K562 (cell line): ENCODE measurements at regions not wholly inside any gene's neighbourhood (a gene's known extent, or its start where the extent isn't known, plus 50 kb on each side); places are given as distances from the start of the nearest gene placed in this dataset.

Source experiments
- ATAC-seq: fragments of 200-7000 bp; cut with Tn5 transposase; 3 replicates; pipeline ENCODE4 v1.9.1; 2020; ENCODE audit warnings: moderate library complexity
- BruUV-seq: library from RNA; stranded (reverse); fragments of 400-500 nt; replicated peaks from 2 replicates; lab custom pipeline; 2021; lab: Mats Ljungman, UMichigan
- CTCF ChIA-PET: fragments of 300-600 bp; formaldehyde crosslinking; extraction: SDS; loops from one replicate; lab custom pipeline; 2021; ENCODE audit warnings: low intra/inter-chr PET ratio; lab: Yijun Ruan, JAX
- POLR2A ChIA-PET: fragments of 300-600, 350-650 bp; sonication (Branson Sonifier 250); formaldehyde crosslinking; extraction: SDS; loops from one replicate; lab custom pipeline; 2021; ENCODE audit warnings: antibody characterized with exemption, inconsistent platforms; lab: Yijun Ruan, JAX
- DNase-seq, 4 experiments: peaks; one replicate each; pipeline versions ENCODE4 v3.0.0 to v3.0.0-alpha.2; 2011 to 2018; ENCODE audit warnings: low spot score in 3 of 4, mixed read lengths in 3 of 4; ENCODE audit errors: extremely low read depth in 1 of 4
- FAIRE-seq: peaks from 2 replicates; lab custom pipeline; 2011; peaks lifted over from hg19 to GRCh38; lab: Jason Lieb, UNC
- H2AFZ ChIP-seq: 2 replicates; pipeline ENCODE4 v1.6.0; 2011; ENCODE audit warnings: low read depth, low read length, control low read depth, inconsistent platforms
- H3K27ac ChIP-seq: fragments of 200-600 bp; 3 replicates; pipeline ENCODE4 v1.8.0; 2011; ENCODE audit warnings: low read depth, mild to moderate bottlenecking, control low read depth, inconsistent platforms, low read length, moderate library complexity, mixed read lengths; ENCODE audit errors: extremely low read depth
- H3K27me3 ChIP-seq, 2 experiments: fragments of 300-600 bp in 1 of 2; 2 replicates in 1 of 2; 3 replicates in 1 of 2; pipeline versions ENCODE4 v1.6.0 to v1.8.0; 2011; ENCODE audit warnings: inconsistent platforms in 2 of 2, low read length in 2 of 2, mild to moderate bottlenecking in 1 of 2, mixed read lengths in 1 of 2, moderate library complexity in 1 of 2; ENCODE audit not compliant: control insufficient read depth in 2 of 2, insufficient read depth in 2 of 2
- H3K36me3 ChIP-seq: fragments of 300-600 bp; 3 replicates; pipeline ENCODE4 v1.8.0; 2011; ENCODE audit warnings: mild to moderate bottlenecking, low read length, inconsistent platforms; ENCODE audit not compliant: control insufficient read depth, insufficient read depth
- H3K4me1 ChIP-seq, 2 experiments: fragments of 200-600 bp in 1 of 2; replicated peaks in 1 of 2; 2 replicates in 1 of 2; 3 replicates in 1 of 2; pipeline versions ENCODE4 v1.5.1 to v1.8.0; 2011; ENCODE audit warnings: inconsistent platforms in 2 of 2, low read length in 2 of 2, mild to moderate bottlenecking in 1 of 2, mixed read lengths in 1 of 2, moderate library complexity in 1 of 2; ENCODE audit not compliant: control insufficient read depth in 2 of 2, insufficient read depth in 2 of 2
- H3K4me2 ChIP-seq: 2 replicates; pipeline ENCODE4 v1.6.1; 2011; ENCODE audit warnings: low read length, control low read depth, inconsistent platforms, mixed read lengths; ENCODE audit not compliant: insufficient read depth
- H3K4me3 ChIP-seq: fragments of 200-600 bp; sonication (generic), shearing (Covaris generic); 2 replicates; pipeline ENCODE4 v1.5.1; 2016; ENCODE audit warnings: control low read depth, inconsistent platforms
- H3K79me2 ChIP-seq: fragments of 200-600 bp; 3 replicates; pipeline ENCODE4 v1.8.0; 2011; ENCODE audit warnings: low read length, inconsistent platforms; ENCODE audit not compliant: control insufficient read depth, insufficient read depth
- H3K9ac ChIP-seq, 2 experiments: 2 replicates each; pipeline versions ENCODE4 v1.6.0 to v1.6.1; 2011; ENCODE audit warnings: low read depth in 2 of 2, low read length in 2 of 2, control low read depth in 1 of 2, inconsistent platforms in 1 of 2, mild to moderate bottlenecking in 1 of 2, mixed read lengths in 1 of 2; ENCODE audit not compliant: insufficient read depth in 1 of 2
- H3K9me1 ChIP-seq: one replicate; pipeline ENCODE4 v1.6.0; 2011; ENCODE audit warnings: inconsistent platforms, mild to moderate bottlenecking, low read length, moderate library complexity; ENCODE audit not compliant: control insufficient read depth, insufficient read depth
- H3K9me3 ChIP-seq: replicated peaks from 2 replicates; pipeline ENCODE4 v1.5.1; 2011; ENCODE audit warnings: low read depth, low read length, inconsistent platforms; ENCODE audit not compliant: control insufficient read depth, insufficient read depth
- H4K20me1 ChIP-seq: replicated peaks from 2 replicates; pipeline ENCODE4 v1.6.1; 2011; ENCODE audit warnings: low read length, inconsistent platforms, mixed read lengths; ENCODE audit not compliant: control insufficient read depth, insufficient read depth
- ILK ChIP-seq: fragments of 450-650 bp; IDR thresholded peaks from 2 replicates; pipeline ENCODE4 v1.6.1; 2016; ENCODE audit warnings: missing genetic modification characterization, low read depth, mild to moderate bottlenecking, missing compliant biosample characterization, moderate library complexity, borderline replicate concordance
- NFATC3 ChIP-seq: fragments of 450-650 bp; IDR thresholded peaks from 2 replicates; pipeline ENCODE4 v1.6.1; 2017; ENCODE audit warnings: mild to moderate bottlenecking
- NR2C2 ChIP-seq, 2 experiments: fragments of 200-800 bp in 1 of 2; sonication (Bioruptor generic) in 1 of 2; sonication (generic) in 1 of 2; formaldehyde crosslinking in 1 of 2; IDR thresholded peaks; 2 replicates each; pipeline versions ENCODE4 v1.6.1 to v1.8.0; 2016 to 2022; ENCODE audit warnings: mild to moderate bottlenecking in 1 of 2, missing compliant biosample characterization in 1 of 2, missing genetic modification characterization in 1 of 2, missing genetic modification reagents in 1 of 2
- PRPF4 ChIP-seq: fragments of 200-400 bp; formaldehyde crosslinking; IDR thresholded peaks from one replicate; pipeline ENCODE4 v1.6.1; 2017; ENCODE audit warnings: low read length, low read depth, mild to moderate bottlenecking; ENCODE audit not compliant: insufficient read depth, poor library complexity, severe bottlenecking
- SPI1 ChIP-seq: IDR thresholded peaks from 2 replicates; pipeline ENCODE4 v1.6.1; 2011; ENCODE audit warnings: low read depth, low read length, control low read depth, borderline replicate concordance
- ZNF444 ChIP-seq: fragments of 250-450 bp; sonication (Bioruptor Pico); IDR thresholded peaks from 2 replicates; pipeline ENCODE4 v1.4.0; 2020; ENCODE audit warnings: mild to moderate bottlenecking, moderate library complexity
- WGBS: fragments of 100-300 bp; shearing (Covaris generic); methylation state at CpG from one replicate; pipeline ENCODE4 v1.1.6; 2016; ENCODE audit warnings: low coverage, mixed read lengths; ENCODE audit not compliant: insufficient coverage; ENCODE audit errors: missing lambda C conversion rate; 5-methylcytosine and 5-hydroxymethylcytosine counted together
- in situ Hi-C: fragments of 300-500 bp; cut with MboI; formaldehyde crosslinking; loops from 4 replicates; pipeline ENCODE4 v1.15.0; 2018; ENCODE audit warnings: inconsistent platforms, mixed read lengths
- intact Hi-C: fragments of 100-400 bp; cut with micrococcal nuclease; formaldehyde crosslinking; loops from 2 replicates; pipeline ENCODE4 v1.14.2; 2022
- TF ChIP-seq, protein P1 (sequence below): fragments of 450-650 bp; formaldehyde crosslinking; IDR thresholded peaks from 2 replicates; pipeline ENCODE4 v1.4.0; 2022; ENCODE audit warnings: missing genetic modification characterization
- TF ChIP-seq, protein P2 (sequence below): sonication (generic); formaldehyde crosslinking; IDR thresholded peaks from 2 replicates; pipeline ENCODE4 v1.5.0; 2020; ENCODE audit warnings: missing genetic modification reagents
- TF ChIP-seq, protein P3 (sequence below): fragments of 450-650 bp; IDR thresholded peaks from 2 replicates; pipeline ENCODE4 v1.6.1; 2018; ENCODE audit not compliant: partially characterized antibody

DNA sequence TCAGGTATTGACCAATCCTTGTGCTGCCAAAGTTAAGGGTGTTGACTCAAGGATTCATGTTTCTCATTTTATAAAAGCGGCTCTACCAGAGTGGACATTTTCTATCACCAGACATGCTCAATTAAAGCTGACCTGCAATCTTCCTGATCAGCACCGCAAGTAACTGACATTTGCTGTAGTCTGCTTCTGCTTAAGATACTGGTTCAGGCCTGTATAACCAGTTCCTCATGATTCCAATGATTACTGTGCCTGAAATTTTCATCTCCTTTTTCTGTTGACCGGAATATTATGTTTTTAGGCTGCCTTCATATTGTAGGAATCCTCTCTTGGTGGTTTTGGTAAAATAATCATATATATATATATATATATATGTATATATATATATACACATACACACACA, 160.2 kb upstream of the SPIN4 start:
- H3K27ac ChIP-seq = no peak overlapping the region
- ChIA-PET CTCF (no interaction called here), POLR2A (no interaction called here)
- 45% methylated on average over 3 of the region's 3 CpGs for whole genome bisulfite sequencing
- H3K9me1 ChIP-seq = no peaks in the 10 kb centered on the region
- no peaks in the 10 kb centered on the region for H3K36me3 ChIP-seq
- TF ChIP-seq ZNF444 (CRISPR knock-in tag) (no peak), PRPF4 (no peak), NR2C2 (CRISPR knock-in tag; IDR thresholded peaks at IDR 0.05) (no peak), NR2C2 (tag; IDR thresholded peaks at IDR 0.05) (no peak), SPI1 (no peak), NFATC3 (no peak), ILK (tag) (no peak)
- TF ChIP-seq, protein P1, sequence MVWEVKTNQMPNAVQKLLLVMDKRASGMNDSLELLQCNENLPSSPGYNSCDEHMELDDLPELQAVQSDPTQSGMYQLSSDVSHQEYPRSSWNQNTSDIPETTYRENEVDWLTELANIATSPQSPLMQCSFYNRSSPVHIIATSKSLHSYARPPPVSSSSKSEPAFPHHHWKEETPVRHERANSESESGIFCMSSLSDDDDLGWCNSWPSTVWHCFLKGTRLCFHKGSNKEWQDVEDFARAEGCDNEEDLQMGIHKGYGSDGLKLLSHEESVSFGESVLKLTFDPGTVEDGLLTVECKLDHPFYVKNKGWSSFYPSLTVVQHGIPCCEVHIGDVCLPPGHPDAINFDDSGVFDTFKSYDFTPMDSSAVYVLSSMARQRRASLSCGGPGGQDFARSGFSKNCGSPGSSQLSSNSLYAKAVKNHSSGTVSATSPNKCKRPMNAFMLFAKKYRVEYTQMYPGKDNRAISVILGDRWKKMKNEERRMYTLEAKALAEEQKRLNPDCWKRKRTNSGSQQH = no peak
- TF ChIP-seq, protein P2, sequence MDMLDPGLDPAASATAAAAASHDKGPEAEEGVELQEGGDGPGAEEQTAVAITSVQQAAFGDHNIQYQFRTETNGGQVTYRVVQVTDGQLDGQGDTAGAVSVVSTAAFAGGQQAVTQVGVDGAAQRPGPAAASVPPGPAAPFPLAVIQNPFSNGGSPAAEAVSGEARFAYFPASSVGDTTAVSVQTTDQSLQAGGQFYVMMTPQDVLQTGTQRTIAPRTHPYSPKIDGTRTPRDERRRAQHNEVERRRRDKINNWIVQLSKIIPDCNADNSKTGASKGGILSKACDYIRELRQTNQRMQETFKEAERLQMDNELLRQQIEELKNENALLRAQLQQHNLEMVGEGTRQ = no peak
- TF ChIP-seq, protein P3, sequence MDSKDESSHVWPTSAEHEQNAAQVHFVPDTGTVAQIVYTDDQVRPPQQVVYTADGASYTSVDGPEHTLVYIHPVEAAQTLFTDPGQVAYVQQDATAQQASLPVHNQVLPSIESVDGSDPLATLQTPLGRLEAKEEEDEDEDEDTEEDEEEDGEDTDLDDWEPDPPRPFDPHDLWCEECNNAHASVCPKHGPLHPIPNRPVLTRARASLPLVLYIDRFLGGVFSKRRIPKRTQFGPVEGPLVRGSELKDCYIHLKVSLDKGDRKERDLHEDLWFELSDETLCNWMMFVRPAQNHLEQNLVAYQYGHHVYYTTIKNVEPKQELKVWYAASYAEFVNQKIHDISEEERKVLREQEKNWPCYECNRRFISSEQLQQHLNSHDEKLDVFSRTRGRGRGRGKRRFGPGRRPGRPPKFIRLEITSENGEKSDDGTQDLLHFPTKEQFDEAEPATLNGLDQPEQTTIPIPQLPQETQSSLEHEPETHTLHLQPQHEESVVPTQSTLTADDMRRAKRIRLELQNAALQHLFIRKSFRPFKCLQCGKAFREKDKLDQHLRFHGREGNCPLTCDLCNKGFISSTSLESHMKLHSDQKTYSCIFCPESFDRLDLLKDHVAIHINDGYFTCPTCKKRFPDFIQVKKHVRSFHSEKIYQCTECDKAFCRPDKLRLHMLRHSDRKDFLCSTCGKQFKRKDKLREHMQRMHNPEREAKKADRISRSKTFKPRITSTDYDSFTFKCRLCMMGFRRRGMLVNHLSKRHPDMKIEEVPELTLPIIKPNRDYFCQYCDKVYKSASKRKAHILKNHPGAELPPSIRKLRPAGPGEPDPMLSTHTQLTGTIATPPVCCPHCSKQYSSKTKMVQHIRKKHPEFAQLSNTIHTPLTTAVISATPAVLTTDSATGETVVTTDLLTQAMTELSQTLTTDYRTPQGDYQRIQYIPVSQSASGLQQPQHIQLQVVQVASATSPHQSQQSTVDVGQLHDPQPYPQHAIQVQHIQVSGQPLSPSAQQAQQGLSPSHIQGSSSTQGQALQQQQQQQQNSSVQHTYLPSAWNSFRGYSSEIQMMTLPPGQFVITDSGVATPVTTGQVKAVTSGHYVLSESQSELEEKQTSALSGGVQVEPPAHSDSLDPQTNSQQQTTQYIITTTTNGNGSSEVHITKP = no peak
- H4K20me1 ChIP-seq = no peaks in the 10 kb centered on the region
- no TSS peak for BruUV-seq
- in situ Hi-C loops (no loop called here), intact Hi-C loops (no loop called here)
- H3K27me3 ChIP-seq = no peaks in the 10 kb centered on the region
- H3K4me1 ChIP-seq = no peaks in the 10 kb centered on the region
- no peak overlapping the region for H2AFZ ChIP-seq
- no peak overlapping the region for H3K4me3 ChIP-seq
- FAIRE-seq (no peak), DNase-seq (no peak), ATAC-seq (no peak)
- H3K79me2 ChIP-seq = no peaks in the 10 kb centered on the region
- no peaks in the 10 kb centered on the region for H3K9me3 ChIP-seq
- no peak overlapping the region for H3K9ac ChIP-seq
- H3K4me2 ChIP-seq = no peak overlapping the region
